ENCODE measurements at regions not wholly inside any gene's neighbourhood (a gene's known extent, or its start where the extent isn't known, plus 50 kb on each side); places are given as distances from the start of the nearest gene placed in this dataset.
"Not testable (repeated sequence)": the region's sequence is repeated elsewhere in the genome, so short reads cannot be mapped to it uniquely, and the experiment has no call there.

DNA sequence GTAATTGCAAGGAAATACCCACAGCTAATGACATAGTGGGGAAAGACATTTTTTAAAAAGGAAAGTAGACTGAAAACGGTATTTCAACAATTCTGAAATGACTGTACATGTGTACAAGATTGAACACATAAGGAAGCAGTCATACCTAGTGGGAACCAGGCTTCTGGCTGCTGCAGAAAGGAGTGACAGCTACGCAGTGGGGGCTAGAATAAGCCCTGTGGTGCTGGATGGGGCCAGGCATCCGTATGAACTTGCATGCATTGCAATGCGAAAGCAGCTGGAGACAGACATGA lies 54.9 kb upstream of the GPR31 start:
- H3K36me3 Mint-ChIP-seq (ENCODE audit: low read depth) = no peaks in the 10 kb centered on the region
- no peak overlapping the region for H3K27ac Mint-ChIP-seq
- no peak overlapping the region for H3K4me3 Mint-ChIP-seq
- H3K9me3 Mint-ChIP-seq = no peaks in the 10 kb centered on the region
- no peak for DNase-seq
- H3K4me1 Mint-ChIP-seq = peaks cover 49% of the 10 kb centered on the region
- TF ChIP-seq, protein P1, sequence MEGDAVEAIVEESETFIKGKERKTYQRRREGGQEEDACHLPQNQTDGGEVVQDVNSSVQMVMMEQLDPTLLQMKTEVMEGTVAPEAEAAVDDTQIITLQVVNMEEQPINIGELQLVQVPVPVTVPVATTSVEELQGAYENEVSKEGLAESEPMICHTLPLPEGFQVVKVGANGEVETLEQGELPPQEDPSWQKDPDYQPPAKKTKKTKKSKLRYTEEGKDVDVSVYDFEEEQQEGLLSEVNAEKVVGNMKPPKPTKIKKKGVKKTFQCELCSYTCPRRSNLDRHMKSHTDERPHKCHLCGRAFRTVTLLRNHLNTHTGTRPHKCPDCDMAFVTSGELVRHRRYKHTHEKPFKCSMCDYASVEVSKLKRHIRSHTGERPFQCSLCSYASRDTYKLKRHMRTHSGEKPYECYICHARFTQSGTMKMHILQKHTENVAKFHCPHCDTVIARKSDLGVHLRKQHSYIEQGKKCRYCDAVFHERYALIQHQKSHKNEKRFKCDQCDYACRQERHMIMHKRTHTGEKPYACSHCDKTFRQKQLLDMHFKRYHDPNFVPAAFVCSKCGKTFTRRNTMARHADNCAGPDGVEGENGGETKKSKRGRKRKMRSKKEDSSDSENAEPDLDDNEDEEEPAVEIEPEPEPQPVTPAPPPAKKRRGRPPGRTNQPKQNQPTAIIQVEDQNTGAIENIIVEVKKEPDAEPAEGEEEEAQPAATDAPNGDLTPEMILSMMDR (IDR thresholded peaks at IDR 0.05) = no peak
- peaks cover 6% of the 10 kb centered on the region for H3K27me3 Mint-ChIP-seq (ENCODE audit: low read depth, poor library complexity)

DNA sequence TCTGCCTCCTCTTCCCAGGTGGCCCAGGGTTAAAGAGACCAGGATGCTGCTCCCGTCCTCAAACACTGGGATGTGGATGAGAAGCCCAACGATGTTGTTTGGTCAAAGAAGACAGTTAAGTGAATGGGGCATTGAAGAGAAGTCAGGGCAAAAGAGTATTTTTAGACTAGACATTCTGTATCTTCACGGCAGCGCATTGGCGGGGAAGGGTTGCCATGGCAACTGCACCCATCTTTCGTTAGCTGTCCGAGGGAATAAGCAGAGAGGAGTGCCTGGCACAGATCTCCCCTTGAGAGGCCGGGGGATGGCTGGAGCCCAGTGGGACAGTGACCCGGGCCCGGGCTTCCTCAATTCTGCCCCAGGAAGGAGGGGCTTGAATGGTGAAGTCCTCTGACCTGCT lies 56.4 kb upstream of the GPR31 start:
- H3K27me3 Mint-ChIP-seq (ENCODE audit: low read depth, poor library complexity) = peaks cover 3% of the 10 kb centered on the region
- TF ChIP-seq, protein P1 (IDR thresholded peaks at IDR 0.05) = no peak
- no peak overlapping the region for H3K27ac Mint-ChIP-seq
- H3K9me3 Mint-ChIP-seq = no peaks in the 10 kb centered on the region
- H3K4me3 Mint-ChIP-seq = no peak overlapping the region
- no peaks in the 10 kb centered on the region for H3K36me3 Mint-ChIP-seq (ENCODE audit: low read depth)
- DNase-seq = no peak
- peaks cover 49% of the 10 kb centered on the region for H3K4me1 Mint-ChIP-seq

DNA sequence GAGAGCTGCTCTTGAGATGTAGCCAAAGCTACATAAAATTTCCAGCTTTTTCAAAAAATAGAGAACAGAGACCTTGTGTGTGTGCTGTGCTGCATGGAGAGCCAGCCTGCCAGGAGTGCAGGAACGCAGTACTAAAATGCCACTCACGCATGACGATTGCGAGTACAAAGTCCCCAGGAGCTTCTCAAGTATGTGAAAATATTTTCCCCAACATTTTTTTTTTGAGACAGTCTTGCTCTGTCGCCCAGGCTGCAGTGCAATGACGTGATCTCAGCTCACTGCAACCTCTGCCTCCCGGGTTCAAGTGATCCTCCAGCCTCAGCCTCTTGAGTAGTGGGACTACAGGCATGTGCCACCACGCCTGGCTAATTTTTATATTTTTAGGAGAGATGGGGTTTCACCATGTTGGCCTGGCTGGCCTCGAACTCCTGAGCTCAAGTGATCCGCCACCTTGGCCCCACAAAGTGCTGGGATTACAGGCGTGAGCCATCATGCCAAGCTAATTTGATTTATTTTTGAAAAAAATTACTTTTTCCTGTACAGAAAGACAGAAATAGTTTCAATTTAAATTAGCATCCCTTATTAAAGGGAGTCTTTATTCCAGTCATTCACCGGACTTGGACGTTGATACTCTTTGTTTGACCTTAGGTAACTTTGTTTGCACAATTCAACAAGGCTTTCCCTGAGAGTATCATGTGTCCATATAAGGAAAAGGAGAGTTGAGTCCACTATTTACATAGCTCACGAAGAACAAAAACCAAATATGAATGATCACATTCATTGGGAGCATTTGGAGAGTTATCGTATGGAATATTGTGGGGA lies 57.9 kb upstream of the GPR31 start:
- not testable (repeated sequence) for DNase-seq; H3K36me3 Mint-ChIP-seq (ENCODE audit: low read depth); H3K27me3 Mint-ChIP-seq (ENCODE audit: low read depth, poor library complexity); H3K4me3 Mint-ChIP-seq; H3K9me3 Mint-ChIP-seq; H3K27ac Mint-ChIP-seq
- peaks cover 44% of the 10 kb centered on the region for H3K4me1 Mint-ChIP-seq

DNA sequence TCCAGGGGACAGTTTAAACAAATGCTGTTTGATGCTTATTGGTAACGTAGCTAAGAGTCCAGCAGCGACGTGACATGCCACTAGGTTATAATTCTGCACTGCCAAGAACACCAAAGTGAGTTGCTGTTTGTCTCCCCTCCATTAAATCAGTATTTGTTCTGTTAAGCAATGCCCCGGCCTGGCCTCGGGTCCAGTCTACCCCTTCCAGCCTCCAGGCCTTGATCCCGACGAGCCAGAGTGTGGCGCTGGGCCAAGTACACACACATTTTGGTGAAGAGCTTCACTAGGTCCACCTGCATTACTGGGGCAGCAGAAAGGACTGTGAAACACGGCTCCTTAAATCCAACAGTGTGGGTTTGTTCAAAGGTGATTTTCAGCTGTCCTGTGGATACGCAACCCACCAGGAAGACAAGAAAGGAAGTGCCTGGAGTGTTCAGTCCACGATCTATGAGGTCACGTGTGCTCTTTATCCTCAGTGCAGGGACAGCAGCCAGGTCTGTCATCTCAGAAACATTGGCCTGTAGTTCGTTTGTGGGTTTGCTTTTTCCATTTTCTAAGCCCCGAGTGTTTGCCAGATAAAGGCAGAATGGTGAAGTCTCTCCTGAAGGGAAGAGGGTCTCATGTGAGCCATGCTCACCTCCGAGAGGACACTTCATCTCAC lies 58.7 kb upstream of the GPR31 start:
- DNase-seq; H3K27ac Mint-ChIP-seq; H3K27me3 Mint-ChIP-seq (ENCODE audit: low read depth, poor library complexity); H3K9me3 Mint-ChIP-seq; H3K36me3 Mint-ChIP-seq (ENCODE audit: low read depth); H3K4me3 Mint-ChIP-seq: not testable (repeated sequence)
- H3K4me1 Mint-ChIP-seq = peaks cover 45% of the 10 kb centered on the region

DNA sequence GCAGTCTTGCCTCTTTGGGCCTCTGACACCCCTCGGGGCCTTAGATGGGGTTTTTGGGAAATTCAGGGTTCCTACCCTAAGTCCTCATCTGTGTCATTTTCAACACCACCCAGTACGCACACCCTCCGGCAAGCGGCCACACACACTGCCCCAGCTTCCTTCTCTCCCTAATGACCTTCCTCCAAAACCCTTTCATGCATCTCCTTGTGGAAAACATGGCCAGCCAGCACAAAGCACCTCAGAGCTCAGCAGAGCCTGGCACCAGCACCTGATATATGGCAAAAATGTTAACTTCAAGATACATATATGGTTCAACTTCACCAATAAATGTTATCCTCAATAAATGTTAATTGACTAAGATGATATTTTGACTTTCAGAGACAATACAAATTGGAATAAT lies 59.3 kb upstream of the GPR31 start:
- H3K27me3 Mint-ChIP-seq (ENCODE audit: low read depth, poor library complexity); DNase-seq; H3K27ac Mint-ChIP-seq; H3K9me3 Mint-ChIP-seq; H3K4me3 Mint-ChIP-seq; H3K36me3 Mint-ChIP-seq (ENCODE audit: low read depth): not testable (repeated sequence)
- H3K4me1 Mint-ChIP-seq = peaks cover 47% of the 10 kb centered on the region

DNA sequence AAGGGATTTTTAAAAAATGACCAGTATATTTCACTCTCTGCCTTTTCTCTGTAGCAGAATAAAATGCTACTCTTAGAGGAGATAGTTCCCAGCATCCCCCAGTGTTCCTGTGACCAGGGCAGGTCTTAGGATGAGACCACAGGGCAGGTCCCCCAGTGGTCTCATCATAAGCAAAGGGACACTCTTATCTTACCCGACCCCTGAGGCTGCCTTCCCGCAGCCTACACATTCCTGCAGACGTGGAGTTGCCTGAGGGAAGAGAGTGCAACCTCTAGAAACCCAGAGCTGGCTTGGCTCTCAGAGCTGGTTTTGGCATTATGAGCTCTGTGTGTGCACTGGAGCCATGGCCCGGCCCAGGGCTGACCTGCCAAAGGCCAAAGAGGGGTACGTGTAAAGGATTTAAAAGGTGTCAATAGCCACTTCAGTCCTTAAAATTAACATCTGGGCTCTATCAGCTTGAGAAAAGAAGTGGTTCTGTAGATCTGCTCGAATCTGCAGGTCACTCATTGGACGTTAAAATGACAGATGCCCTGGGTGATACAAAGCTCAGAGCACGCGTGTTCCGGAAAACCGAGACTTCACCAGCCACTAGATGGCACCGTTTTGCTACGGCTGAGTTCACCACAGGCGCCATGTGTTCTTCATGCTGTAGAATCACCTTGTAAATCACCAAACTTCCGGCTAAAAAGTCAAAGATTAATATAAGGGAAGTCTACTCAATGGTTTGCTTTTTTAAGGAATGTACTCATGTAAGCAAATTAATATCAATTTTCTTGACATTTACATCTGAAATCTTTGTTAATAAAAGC lies 60.4 kb upstream of the GPR31 start:
- not testable (repeated sequence) for H3K27me3 Mint-ChIP-seq (ENCODE audit: low read depth, poor library complexity); H3K9me3 Mint-ChIP-seq; H3K36me3 Mint-ChIP-seq (ENCODE audit: low read depth); DNase-seq
- Mint-ChIP-seq H3K4me1 (peaks cover 45% of the 10 kb centered on the region), H3K4me3 (peak overlapping the region; percentile 33), H3K27ac (peak overlapping the region; percentile 85)
- TF ChIP-seq, protein P1 (IDR thresholded peaks at IDR 0.05) = peak; percentile 17

DNA sequence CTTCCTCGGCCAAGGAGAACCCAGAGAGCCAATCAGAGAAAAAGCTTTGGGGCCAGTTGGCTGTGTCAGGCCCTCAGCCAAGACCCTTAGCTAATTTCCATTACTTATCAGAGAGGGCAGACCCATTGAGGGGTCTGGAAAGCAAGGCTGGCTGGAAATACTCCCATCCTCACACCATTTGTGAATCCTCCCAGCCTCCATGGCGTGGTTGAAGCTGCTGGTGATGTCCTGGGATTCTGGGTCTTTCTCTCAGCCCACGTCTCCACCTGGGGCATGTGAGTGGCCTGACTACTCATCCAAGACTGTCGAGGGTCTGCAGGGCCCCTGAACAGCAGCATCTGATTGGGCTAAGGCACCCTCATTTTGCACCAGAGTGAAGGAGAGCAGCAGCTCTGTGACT lies 61.3 kb upstream of the GPR31 start:
- H3K36me3 Mint-ChIP-seq (ENCODE audit: low read depth); H3K4me3 Mint-ChIP-seq; H3K27me3 Mint-ChIP-seq (ENCODE audit: low read depth, poor library complexity); H3K9me3 Mint-ChIP-seq; H3K27ac Mint-ChIP-seq; DNase-seq: not testable (repeated sequence)
- peaks cover 41% of the 10 kb centered on the region for H3K4me1 Mint-ChIP-seq
